ENCODE measurements at regions not wholly inside any gene's neighbourhood (a gene's known extent, or its start where the extent isn't known, plus 50 kb on each side); places are given as distances from the start of the nearest gene placed in this dataset.

DNA sequence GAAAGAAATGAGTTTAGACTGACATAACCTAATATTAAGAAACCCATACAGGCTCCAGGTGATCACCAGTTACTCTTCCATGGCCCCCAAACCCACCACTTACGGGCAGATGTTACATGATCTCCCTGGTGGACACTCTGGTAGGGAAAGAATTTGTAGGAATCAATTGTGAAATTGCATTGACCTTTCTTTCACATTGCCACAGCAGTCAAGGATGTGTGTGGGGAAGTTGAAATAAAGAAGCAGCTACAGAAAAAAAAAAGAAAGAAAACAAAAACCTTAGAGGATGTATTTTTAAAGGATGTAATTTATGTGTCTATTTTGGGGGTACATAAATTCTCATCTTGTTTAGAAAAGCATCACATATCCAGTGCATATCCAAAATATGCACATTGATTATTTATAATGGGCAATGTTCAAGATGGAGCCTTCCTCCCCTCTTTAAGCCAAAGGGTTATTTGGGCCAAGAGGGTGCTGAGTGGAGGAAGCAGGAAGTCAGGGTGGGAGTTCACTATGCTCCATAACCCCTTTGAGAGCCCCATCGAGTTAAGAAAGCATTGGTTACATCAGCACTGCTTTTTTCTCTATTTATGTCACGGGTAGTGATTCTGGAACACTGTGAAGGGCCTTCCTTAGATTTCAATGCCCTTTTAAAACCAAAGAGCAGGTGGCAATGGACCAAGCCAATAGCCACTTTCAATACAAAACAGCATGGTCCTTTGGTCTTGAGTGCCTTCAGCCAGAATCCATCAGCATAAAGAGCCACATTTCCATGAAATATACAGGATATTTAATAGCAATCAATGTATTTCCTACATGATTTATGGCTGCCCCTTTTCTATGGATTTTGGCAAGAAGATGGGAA lies 169.6 kb downstream of the LACC1 start:
- no peak overlapping the region for H3K4me3 ChIP-seq (ENCODE audit: low read depth, low read length)
- no peak for TF ChIP-seq CTCF (IDR thresholded peaks at IDR 0.05; ENCODE audit: low read depth, low read length)
- DNase-seq (ENCODE audit: low read depth, low spot score) = no peak
- in situ Hi-C loops (cut with HindIII; ENCODE audit: low sequenced_read_pairs) = no loop called here

- TF ChIP-seq CTCF (IDR thresholded peaks at IDR 0.05; ENCODE audit: low read depth, low read length) = peak; percentile 70
- H3K4me3 ChIP-seq (ENCODE audit: low read depth, low read length) = no peak overlapping the region
- DNase-seq (ENCODE audit: low read depth, low spot score) = peak; percentile 46
- in situ Hi-C loops (cut with HindIII; ENCODE audit: low sequenced_read_pairs) = no loop called here
These were observed 170.9 kb downstream of the LACC1 start for GRCh38 chr13:44050450-44051063.

GRCh38 chr13:44051405-44051804 lies 171.7 kb downstream of the LACC1 start:
- DNase-seq (ENCODE audit: low read depth, low spot score) = no peak
- TF ChIP-seq CTCF (IDR thresholded peaks at IDR 0.05; ENCODE audit: low read depth, low read length) = no peak
- in situ Hi-C loops (cut with HindIII; ENCODE audit: low sequenced_read_pairs) = no loop called here
- H3K4me3 ChIP-seq (ENCODE audit: low read depth, low read length) = no peak overlapping the region

DNA sequence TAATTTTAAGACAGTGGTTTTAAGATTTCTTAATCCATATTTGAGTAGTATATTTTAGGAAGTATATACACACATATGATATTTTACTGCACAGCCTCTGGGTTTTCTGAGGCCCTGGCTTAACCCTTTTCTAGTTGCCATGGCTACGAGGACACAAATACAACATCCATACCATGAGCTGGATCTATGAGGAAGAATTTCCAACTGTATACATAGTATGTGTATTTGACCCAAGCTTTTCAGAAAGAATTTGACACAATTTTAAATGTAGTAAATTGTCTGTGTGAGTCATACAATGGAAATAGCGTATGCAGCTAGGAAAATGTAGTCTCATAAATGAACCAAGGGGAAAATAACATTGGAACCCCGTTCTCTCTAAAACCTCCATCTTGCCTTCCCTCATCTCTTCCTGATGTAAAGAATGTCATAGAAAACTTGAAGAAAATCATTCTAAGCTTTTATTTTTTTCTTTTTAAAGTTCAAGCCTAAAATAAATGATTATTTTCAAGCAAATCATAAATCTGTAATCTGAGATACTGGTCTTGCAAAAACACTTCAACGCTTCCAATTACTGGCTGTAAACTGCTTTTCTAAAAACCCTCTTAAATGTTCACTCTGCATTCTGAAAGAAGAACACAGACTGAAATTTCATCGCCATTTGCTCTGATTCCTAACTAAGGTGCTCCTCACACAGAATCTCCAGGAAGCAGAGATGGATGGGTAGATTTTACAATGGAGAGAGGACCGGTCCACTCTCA lies 172.4 kb downstream of the LACC1 start:
- no peak for TF ChIP-seq CTCF (IDR thresholded peaks at IDR 0.05; ENCODE audit: low read depth, low read length)
- no peak overlapping the region for H3K4me3 ChIP-seq (ENCODE audit: low read depth, low read length)
- in situ Hi-C loops (cut with HindIII; ENCODE audit: low sequenced_read_pairs) = no loop called here
- peak; percentile 46 for DNase-seq (ENCODE audit: low read depth, low spot score)

- DNase-seq (ENCODE audit: low read depth, low spot score) = peak; percentile 38
- in situ Hi-C loops (cut with HindIII; ENCODE audit: low sequenced_read_pairs) = no loop called here
- no peak overlapping the region for H3K4me3 ChIP-seq (ENCODE audit: low read depth, low read length)
- TF ChIP-seq CTCF (IDR thresholded peaks at IDR 0.05; ENCODE audit: low read depth, low read length) = no peak
These were observed 173.1 kb downstream of the LACC1 start for GRCh38 chr13:44052780-44053184.

GRCh38 chr13:44053208-44053607 lies 173.5 kb downstream of the LACC1 start:
- no peak overlapping the region for H3K4me3 ChIP-seq (ENCODE audit: low read depth, low read length)
- in situ Hi-C loops (cut with HindIII; ENCODE audit: low sequenced_read_pairs) = no loop called here
- no peak for DNase-seq (ENCODE audit: low read depth, low spot score)
- TF ChIP-seq CTCF (IDR thresholded peaks at IDR 0.05; ENCODE audit: low read depth, low read length) = no peak

All from astrocyte of the spinal cord (primary cell).